H9 (cell line): ENCODE measurements at regions not wholly inside any gene's neighbourhood (a gene's known extent, or its start where the extent isn't known, plus 50 kb on each side); places are given as distances from the start of the nearest gene placed in this dataset.

Experiments
- DNase-seq: peaks from one replicate; pipeline ENCODE4 v3.0.0-alpha.2; 2017
- H2AFZ ChIP-seq: one replicate; pipeline ENCODE4 v1.6.1; 2013; ENCODE audit warnings: mild to moderate bottlenecking, low read length, control low read depth, moderate library complexity
- H2AK5ac ChIP-seq: 2 replicates; pipeline ENCODE4 v1.6.1; 2013; ENCODE audit warnings: low read length, control low read depth, mixed read lengths; ENCODE audit not compliant: insufficient read length
- H2BK120ac ChIP-seq: one replicate; pipeline ENCODE4 v1.6.1; 2013; ENCODE audit warnings: low read depth, mild to moderate bottlenecking, low read length, control low read depth, inconsistent platforms; ENCODE audit not compliant: poor library complexity, severe bottlenecking
- H2BK12ac ChIP-seq: 2 replicates; pipeline ENCODE4 v1.6.1; 2013; ENCODE audit warnings: low read length, control low read depth, mixed read lengths, low read depth; ENCODE audit not compliant: insufficient read length
- H2BK15ac ChIP-seq: 2 replicates; pipeline ENCODE4 v1.6.1; 2013; ENCODE audit warnings: low read depth, low read length, control low read depth
- H2BK20ac ChIP-seq: one replicate; pipeline ENCODE4 v1.6.1; 2013; ENCODE audit warnings: low read depth, mild to moderate bottlenecking, low read length, control low read depth, inconsistent platforms; ENCODE audit not compliant: poor library complexity, severe bottlenecking
- H2BK5ac ChIP-seq: 2 replicates; pipeline ENCODE4 v1.6.1; 2013; ENCODE audit warnings: low read length, control low read depth, mixed read lengths; ENCODE audit not compliant: insufficient read length
- H3K14ac ChIP-seq: 2 replicates; pipeline ENCODE4 v1.6.1; 2013; ENCODE audit warnings: low read length, control low read depth; ENCODE audit not compliant: insufficient read depth
- H3K18ac ChIP-seq: 2 replicates; pipeline ENCODE4 v1.6.1; 2013; ENCODE audit warnings: low read depth, mild to moderate bottlenecking, mixed read lengths, low read length, control low read depth; ENCODE audit not compliant: insufficient read length
- H3K23ac ChIP-seq: 2 replicates; pipeline ENCODE4 v1.6.1; 2013; ENCODE audit warnings: low read length, control low read depth, mixed read lengths, low read depth; ENCODE audit not compliant: insufficient read length
- H3K23me2 ChIP-seq: 2 replicates; pipeline ENCODE4 v1.6.1; 2013; ENCODE audit warnings: low read depth, mild to moderate bottlenecking, mixed read lengths, low read length, control low read depth; ENCODE audit not compliant: insufficient read length, poor library complexity, severe bottlenecking
- H3K27ac ChIP-seq: 2 replicates; pipeline ENCODE4 v1.5.1; 2013; ENCODE audit warnings: low read length, control low read depth, mixed read lengths, low read depth; ENCODE audit not compliant: insufficient read length
- H3K27me3 ChIP-seq: 2 replicates; pipeline ENCODE4 v1.6.1; 2013; ENCODE audit warnings: low read length, control low read depth, inconsistent platforms; ENCODE audit not compliant: insufficient read depth
- H3K4ac ChIP-seq: 2 replicates; pipeline ENCODE4 v1.6.1; 2013; ENCODE audit warnings: low read depth, mild to moderate bottlenecking, control low read depth, inconsistent platforms, low read length, moderate library complexity
- H3K4me1 ChIP-seq: 2 replicates; pipeline ENCODE4 v1.6.1; 2013; ENCODE audit warnings: low read length, control low read depth, inconsistent platforms; ENCODE audit not compliant: insufficient read depth
- H3K4me2 ChIP-seq: 2 replicates; pipeline ENCODE4 v1.6.1; 2013; ENCODE audit warnings: low read length, control low read depth, mixed read lengths; ENCODE audit not compliant: insufficient read length, insufficient read depth
- H3K56ac ChIP-seq: 2 replicates; pipeline ENCODE4 v1.6.1; 2013; ENCODE audit warnings: low read depth, mild to moderate bottlenecking, mixed read lengths, low read length, control low read depth; ENCODE audit not compliant: insufficient read length
- H3K79me1 ChIP-seq: 2 replicates; pipeline ENCODE4 v1.6.1; 2013; ENCODE audit warnings: low read depth, mild to moderate bottlenecking, moderate library complexity, low read length, control low read depth, inconsistent platforms; ENCODE audit not compliant: insufficient read depth, poor library complexity, severe bottlenecking
- H3K79me2 ChIP-seq: 2 replicates; pipeline ENCODE4 v1.6.1; 2013; ENCODE audit warnings: low read length, control low read depth, inconsistent platforms; ENCODE audit not compliant: insufficient read depth
- H3K9ac ChIP-seq: 2 replicates; pipeline ENCODE4 v1.6.1; 2013; ENCODE audit warnings: low read length, control low read depth, mixed read lengths; ENCODE audit not compliant: insufficient read length; ENCODE audit errors: extremely low read depth
- H3K9me3 ChIP-seq: one replicate; pipeline ENCODE4 v1.6.1; 2013; ENCODE audit warnings: low read depth, low read length, inconsistent platforms; ENCODE audit not compliant: control insufficient read depth
- H3T11ph ChIP-seq: one replicate; pipeline ENCODE4 v1.6.1; 2013; ENCODE audit warnings: mild to moderate bottlenecking, low read length, control low read depth, inconsistent platforms
- H4K20me1 ChIP-seq: one replicate; pipeline ENCODE4 v1.6.1; 2013; ENCODE audit not compliant: control insufficient read depth, insufficient read length, insufficient read depth
- H4K5ac ChIP-seq: 2 replicates; pipeline ENCODE4 v1.6.1; 2013; ENCODE audit warnings: low read depth, mild to moderate bottlenecking, mixed read lengths, low read length, control low read depth; ENCODE audit not compliant: insufficient read length
- H4K8ac ChIP-seq: replicated peaks from 2 replicates; pipeline ENCODE4 v1.6.1; 2013; ENCODE audit warnings: low read length, control low read depth, mixed read lengths, low read depth; ENCODE audit not compliant: insufficient read length
- H4K91ac ChIP-seq: 2 replicates; pipeline ENCODE4 v1.6.1; 2013; ENCODE audit warnings: low read depth, mild to moderate bottlenecking, moderate library complexity, mixed read lengths, low read length, control low read depth; ENCODE audit not compliant: insufficient read length
- H3K27ac Mint-ChIP-seq, 3 experiments: 2 replicates in 2 of 3; 3 replicates in 1 of 3; pipeline ENCODE4 v1.8.0; 2020 to 2021; ENCODE audit warnings: mixed read lengths in 3 of 3, mild to moderate bottlenecking in 1 of 3, moderate library complexity in 1 of 3
- H3K27me3 Mint-ChIP-seq: 2 replicates; pipeline ENCODE4 v1.8.0; 2021; ENCODE audit warnings: low read depth, mild to moderate bottlenecking, moderate library complexity, mixed read lengths
- H3K36me3 Mint-ChIP-seq, 3 experiments: 2 replicates in 2 of 3; 3 replicates in 1 of 3; pipeline ENCODE4 v1.8.0; 2020 to 2021; ENCODE audit warnings: low read depth in 3 of 3, mixed read lengths in 3 of 3; ENCODE audit not compliant: insufficient read depth in 1 of 3
- H3K4me1 Mint-ChIP-seq, 2 experiments: 2 replicates each; pipeline ENCODE4 v1.8.0; 2020; ENCODE audit warnings: mixed read lengths in 2 of 2
- H3K4me3 Mint-ChIP-seq, 2 experiments: 2 replicates in 1 of 2; 3 replicates in 1 of 2; pipeline ENCODE4 v1.8.0; 2020 to 2021; ENCODE audit warnings: mild to moderate bottlenecking in 2 of 2, mixed read lengths in 2 of 2, moderate library complexity in 1 of 2
- H3K9me3 Mint-ChIP-seq, 2 experiments: 2 replicates in 1 of 2; 3 replicates in 1 of 2; pipeline ENCODE4 v1.8.0; 2020; ENCODE audit warnings: mild to moderate bottlenecking in 2 of 2, mixed read lengths in 2 of 2, moderate library complexity in 1 of 2
- CTCF ChIP-seq: fragments of 200-600 bp; sonication (generic); conservative IDR thresholded peaks from 3 replicates; pipeline ENCODE4 v1.8.0; 2021; ENCODE audit warnings: antibody characterized with exemption, mild to moderate bottlenecking
- WGBS: extraction: QIAGEN DNeasy Blood & Tissue Kit; methylation state at CpG from one replicate; pipeline ENCODE4 v1.1.7; 2013; ENCODE audit warnings: missing lambda C conversion rate, low lambda C conversion rate, mixed read lengths; ENCODE audit not compliant: insufficient read length; ENCODE audit errors: extremely low coverage; 5-methylcytosine and 5-hydroxymethylcytosine counted together

GRCh38 chr20:23186808-23187207 is 100.7 kb upstream of the CD93 start:
- Histone ChIP-seq H2BK5ac (no peak overlapping the region), H2BK12ac (no peak overlapping the region), H2AK5ac (no peak overlapping the region), H3K9ac (no peak overlapping the region), H3K23ac (no peak overlapping the region), H3K4me2 (no peak overlapping the region), H3T11ph (no peak overlapping the region), H2BK15ac (no peak overlapping the region), H2AFZ (no peak overlapping the region), H3K27me3 (no peaks in the 10 kb centered on the region), H4K5ac (no peak overlapping the region), H3K79me1 (no peaks in the 10 kb centered on the region), H3K79me2 (no peaks in the 10 kb centered on the region), H3K56ac (no peak overlapping the region), H4K20me1 (no peaks in the 10 kb centered on the region), H2BK20ac (no peak overlapping the region), H3K4me1 (no peaks in the 10 kb centered on the region), H2BK120ac (no peak overlapping the region), H3K14ac (no peak overlapping the region), H4K91ac (no peak overlapping the region), H3K27ac (no peak overlapping the region), H3K4ac (no peak overlapping the region), H3K23me2 (no peaks in the 10 kb centered on the region), H3K9me3 (no peaks in the 10 kb centered on the region), H3K18ac (no peak overlapping the region), H4K8ac (no peak overlapping the region)
- no peak for DNase-seq
- Mint-ChIP-seq H3K36me3 (peaks cover 0 to 3% (median 0%) of the 10 kb centered on the region in 3 experiments; a peak in 3 of 7 replicates), H3K4me1 (no peaks in the 10 kb centered on the region), H3K27ac (no peak overlapping the region), H3K27me3 (peaks cover 5% of the 10 kb centered on the region), H3K9me3 (peaks cover 3 to 15% of the 10 kb centered on the region in 2 experiments; a peak in 4 of 5 replicates), H3K4me3 (no peak overlapping the region)
- no peak for TF ChIP-seq CTCF
- WGBS, result no CpG with 5 or more reads among the region's 5 CpGs
